ENCODE measurements at regions not wholly inside any gene's neighbourhood (a gene's known extent, or its start where the extent isn't known, plus 50 kb on each side); places are given as distances from the start of the nearest gene placed in this dataset.

GRCh38 chr13:95485045-95485517, 67.4 kb upstream of the CLDN10 start:
- no peak overlapping the region for H3K27ac ChIP-seq (ENCODE audit: insufficient read depth in 1 of 2, low read depth in 1 of 2, low read length in 2 of 2, poor library complexity in 1 of 2, severe bottlenecking in 2 of 2)
- H3K4me3 ChIP-seq (ENCODE audit: control insufficient read depth in 1 of 7, extremely low read depth in 1 of 7, insufficient read depth in 4 of 7, low read depth in 2 of 7, low read length in 6 of 7), result no peak overlapping the region
- H3K9me3 ChIP-seq (ENCODE audit: control extremely low read depth in 1 of 5, control insufficient read depth in 4 of 5, insufficient read depth in 2 of 5, low read depth in 1 of 5, low read length in 4 of 5), result no peaks in the 10 kb centered on the region
- CTCF ChIA-PET, result interaction anchor here (0.8 to 1.7 kb wide), 5 partner anchors 9 to 349 kb away, joined by 3 to 5 read pairs (median 3); no protein-coding TSS in a partner anchor
- 3% methylated on average over 5 of the region's 5 CpGs for WGBS (ENCODE audit: insufficient coverage)
- H3K4me1 ChIP-seq (ENCODE audit: control extremely low read depth in 1 of 4, control insufficient read depth in 4 of 4, insufficient read depth in 4 of 4, low read length in 3 of 4), result peaks cover 0 to 31% (median 20%) of the 10 kb centered on the region in 4 experiments
- POLR2A ChIA-PET, result interaction anchor here (1.0 kb wide), 1 partner anchor 12 kb away, joined by 3 read pairs; no protein-coding TSS in a partner anchor
- no peaks in the 10 kb centered on the region for H3K27me3 ChIP-seq (replicated peaks in 2 of 5; ENCODE audit: control insufficient read depth in 4 of 5, insufficient read depth in 5 of 5, low read length in 4 of 5)
- H3K36me3 ChIP-seq (ENCODE audit: control insufficient read depth in 4 of 4, insufficient read depth in 4 of 4, low read length in 3 of 4), result no peaks in the 10 kb centered on the region
- DNase-seq, result peak; percentile 61 to 85 (median 73)

- Histone ChIP-seq H3K4me3 (ENCODE audit: control insufficient read depth in 1 of 7, extremely low read depth in 1 of 7, insufficient read depth in 4 of 7, low read depth in 2 of 7, low read length in 6 of 7) (no peak overlapping the region), H3K27me3 (replicated peaks in 2 of 5; ENCODE audit: control insufficient read depth in 4 of 5, insufficient read depth in 5 of 5, low read length in 4 of 5) (no peaks in the 10 kb centered on the region), H3K9me3 (ENCODE audit: control extremely low read depth in 1 of 5, control insufficient read depth in 4 of 5, insufficient read depth in 2 of 5, low read depth in 1 of 5, low read length in 4 of 5) (no peaks in the 10 kb centered on the region), H3K27ac (ENCODE audit: insufficient read depth in 1 of 2, low read depth in 1 of 2, low read length in 2 of 2, poor library complexity in 1 of 2, severe bottlenecking in 2 of 2) (no peak overlapping the region), H3K36me3 (ENCODE audit: control insufficient read depth in 4 of 4, insufficient read depth in 4 of 4, low read length in 3 of 4) (no peaks in the 10 kb centered on the region), H3K4me1 (ENCODE audit: control extremely low read depth in 1 of 4, control insufficient read depth in 4 of 4, insufficient read depth in 4 of 4, low read length in 3 of 4) (peaks cover 0 to 26% (median 16%) of the 10 kb centered on the region in 4 experiments)
- ChIA-PET POLR2A (interaction anchor here (1.0 kb wide), 1 partner anchor 12 kb away, joined by 3 read pairs; no protein-coding TSS in a partner anchor), CTCF (interaction anchor here (0.5 to 1.7 kb wide), 6 partner anchors 8 to 348 kb away, joined by 3 to 5 read pairs (median 3); no protein-coding TSS in a partner anchor)
- peak in 2 of 3 donors; percentile 28 to 65 for DNase-seq
- WGBS (ENCODE audit: insufficient coverage), result 46% methylated on average over 3 of the region's 3 CpGs
These were observed 66.9 kb upstream of the CLDN10 start for GRCh38 chr13:95485518-95486144.

- Histone ChIP-seq H3K27me3 (replicated peaks in 2 of 5; ENCODE audit: control insufficient read depth in 4 of 5, insufficient read depth in 5 of 5, low read length in 4 of 5) (no peaks in the 10 kb centered on the region), H3K27ac (ENCODE audit: insufficient read depth in 1 of 2, low read depth in 1 of 2, low read length in 2 of 2, poor library complexity in 1 of 2, severe bottlenecking in 2 of 2) (no peak overlapping the region), H3K36me3 (ENCODE audit: control insufficient read depth in 4 of 4, insufficient read depth in 4 of 4, low read length in 3 of 4) (no peaks in the 10 kb centered on the region), H3K9me3 (ENCODE audit: control extremely low read depth in 1 of 5, control insufficient read depth in 4 of 5, insufficient read depth in 2 of 5, low read depth in 1 of 5, low read length in 4 of 5) (peaks cover 0 to 4% (median 0%) of the 10 kb centered on the region in 5 experiments), H3K4me1 (ENCODE audit: control extremely low read depth in 1 of 4, control insufficient read depth in 4 of 4, insufficient read depth in 4 of 4, low read length in 3 of 4) (peaks cover 0 to 8% (median 4%) of the 10 kb centered on the region in 4 experiments), H3K4me3 (ENCODE audit: control insufficient read depth in 1 of 7, extremely low read depth in 1 of 7, insufficient read depth in 4 of 7, low read depth in 2 of 7, low read length in 6 of 7) (no peak overlapping the region)
- CTCF ChIA-PET, result interaction anchor here (0.6 to 4.7 kb wide), 6 partner anchors 9 to 49 kb away, joined by 3 to 23 read pairs (median 4); no protein-coding TSS in a partner anchor
- POLR2A ChIA-PET, result no interaction called here
- DNase-seq, result no peak
- 0% methylated on average over 2 of the region's 8 CpGs for WGBS (ENCODE audit: insufficient coverage)
These were observed 60.3 kb upstream of the CLDN10 start for GRCh38 chr13:95492044-95492801.

- no peak overlapping the region for H3K27ac ChIP-seq (ENCODE audit: insufficient read depth in 1 of 2, low read depth in 1 of 2, low read length in 2 of 2, poor library complexity in 1 of 2, severe bottlenecking in 2 of 2)
- WGBS (ENCODE audit: insufficient coverage), result 50% methylated on average over 2 of the region's 7 CpGs
- no peak overlapping the region for H3K4me3 ChIP-seq (ENCODE audit: control insufficient read depth in 1 of 7, extremely low read depth in 1 of 7, insufficient read depth in 4 of 7, low read depth in 2 of 7, low read length in 6 of 7)
- no peaks in the 10 kb centered on the region for H3K36me3 ChIP-seq (ENCODE audit: control insufficient read depth in 4 of 4, insufficient read depth in 4 of 4, low read length in 3 of 4)
- no peaks in the 10 kb centered on the region for H3K27me3 ChIP-seq (replicated peaks in 2 of 5; ENCODE audit: control insufficient read depth in 4 of 5, insufficient read depth in 5 of 5, low read length in 4 of 5)
- ChIA-PET POLR2A (no interaction called here), CTCF (interaction anchor here (0.6 to 4.7 kb wide), 7 partner anchors 9 to 282 kb away, joined by 3 to 23 read pairs (median 3); partner anchors contain the start of gene CLDN10)
- DNase-seq, result peak; percentile 71 to 84 (median 78)
- peaks cover 0 to 4% (median 0%) of the 10 kb centered on the region in 5 experiments for H3K9me3 ChIP-seq (ENCODE audit: control extremely low read depth in 1 of 5, control insufficient read depth in 4 of 5, insufficient read depth in 2 of 5, low read depth in 1 of 5, low read length in 4 of 5)
- peaks cover 0 to 16% (median 13%) of the 10 kb centered on the region in 4 experiments for H3K4me1 ChIP-seq (ENCODE audit: control extremely low read depth in 1 of 4, control insufficient read depth in 4 of 4, insufficient read depth in 4 of 4, low read length in 3 of 4)
These were observed 58.3 kb upstream of the CLDN10 start for GRCh38 chr13:95494082-95494681.

- 69% methylated on average over 4 of the region's 4 CpGs for WGBS (ENCODE audit: insufficient coverage)
- no peak for DNase-seq
- no peak overlapping the region for H3K4me3 ChIP-seq (ENCODE audit: control insufficient read depth in 1 of 7, extremely low read depth in 1 of 7, insufficient read depth in 4 of 7, low read depth in 2 of 7, low read length in 6 of 7)
- no peak overlapping the region for H3K27ac ChIP-seq (ENCODE audit: insufficient read depth in 1 of 2, low read depth in 1 of 2, low read length in 2 of 2, poor library complexity in 1 of 2, severe bottlenecking in 2 of 2)
- ChIA-PET CTCF (interaction anchor here (0.8 to 3.4 kb wide), 11 partner anchors 11 to 337 kb away, joined by 3 to 10 read pairs (median 3); no protein-coding TSS in a partner anchor), POLR2A (no interaction called here)
- no peaks in the 10 kb centered on the region for H3K36me3 ChIP-seq (ENCODE audit: control insufficient read depth in 4 of 4, insufficient read depth in 4 of 4, low read length in 3 of 4)
- peaks cover 0 to 23% (median 13%) of the 10 kb centered on the region in 4 experiments for H3K4me1 ChIP-seq (ENCODE audit: control extremely low read depth in 1 of 4, control insufficient read depth in 4 of 4, insufficient read depth in 4 of 4, low read length in 3 of 4)
- no peaks in the 10 kb centered on the region for H3K27me3 ChIP-seq (replicated peaks in 2 of 5; ENCODE audit: control insufficient read depth in 4 of 5, insufficient read depth in 5 of 5, low read length in 4 of 5)
- H3K9me3 ChIP-seq (ENCODE audit: control extremely low read depth in 1 of 5, control insufficient read depth in 4 of 5, insufficient read depth in 2 of 5, low read depth in 1 of 5, low read length in 4 of 5), result peaks cover 0 to 12% (median 2%) of the 10 kb centered on the region in 5 experiments
These were observed 56.0 kb upstream of the CLDN10 start for GRCh38 chr13:95496485-95496884.

- POLR2A ChIA-PET, result interaction anchor here (0.6 kb wide), 1 partner anchor 12 kb away, joined by 3 read pairs; no protein-coding TSS in a partner anchor
- CTCF ChIA-PET, result interaction anchor here (0.8 to 3.4 kb wide), 11 partner anchors 11 to 336 kb away, joined by 3 to 10 read pairs (median 3); no protein-coding TSS in a partner anchor
- peak overlapping the region; percentile 12 to 56 for H3K27ac ChIP-seq (ENCODE audit: insufficient read depth in 1 of 2, low read depth in 1 of 2, low read length in 2 of 2, poor library complexity in 1 of 2, severe bottlenecking in 2 of 2)
- H3K4me1 ChIP-seq (ENCODE audit: control extremely low read depth in 1 of 4, control insufficient read depth in 4 of 4, insufficient read depth in 4 of 4, low read length in 3 of 4), result peaks cover 0 to 23% (median 13%) of the 10 kb centered on the region in 4 experiments
- WGBS (ENCODE audit: insufficient coverage), result 0% methylated on average over 3 of the region's 3 CpGs
- H3K27me3 ChIP-seq (replicated peaks in 2 of 5; ENCODE audit: control insufficient read depth in 4 of 5, insufficient read depth in 5 of 5, low read length in 4 of 5), result no peaks in the 10 kb centered on the region
- peak in 2 of 3 donors; percentile 67 to 78 for DNase-seq
- peaks cover 0 to 18% (median 2%) of the 10 kb centered on the region in 5 experiments for H3K9me3 ChIP-seq (ENCODE audit: control extremely low read depth in 1 of 5, control insufficient read depth in 4 of 5, insufficient read depth in 2 of 5, low read depth in 1 of 5, low read length in 4 of 5)
- H3K36me3 ChIP-seq (ENCODE audit: control insufficient read depth in 4 of 4, insufficient read depth in 4 of 4, low read length in 3 of 4), result no peaks in the 10 kb centered on the region
- H3K4me3 ChIP-seq (ENCODE audit: control insufficient read depth in 1 of 7, extremely low read depth in 1 of 7, insufficient read depth in 4 of 7, low read depth in 2 of 7, low read length in 6 of 7), result peak overlapping the region in 2 of 7 experiments; percentile 21 to 28
These were observed 55.1 kb upstream of the CLDN10 start for GRCh38 chr13:95497381-95497807.

All from common myeloid progenitor, CD34-positive (primary cell).